IMR-90 (cell line): ENCODE measurements at regions not wholly inside any gene's neighbourhood (a gene's known extent, or its start where the extent isn't known, plus 50 kb on each side); places are given as distances from the start of the nearest gene placed in this dataset.

Experiments used
- ATAC-seq: fragments of 200-7000 bp; cut with Tn5 transposase; 2 replicates; pipeline ENCODE4 v1.9.1; 2020; ENCODE audit warnings: low read depth, mild to moderate bottlenecking, moderate library complexity
- BruUV-seq: library from RNA; stranded (reverse); fragments of 400-500 nt; replicated peaks from 2 replicates; lab custom pipeline; 2021; lab: Mats Ljungman, UMichigan
- CTCF ChIA-PET: fragments of 300-600 bp; formaldehyde crosslinking; extraction: SDS; loops from one replicate; lab custom pipeline; 2021; ENCODE audit warnings: antibody characterized with exemption; lab: Yijun Ruan, JAX
- POLR2A ChIA-PET: fragments of 300-600 bp; sonication (Branson Sonifier 250); formaldehyde crosslinking; loops from one replicate; lab custom pipeline; 2022; ENCODE audit warnings: antibody characterized with exemption; ENCODE audit not compliant: unreplicated experiment; lab: Charles Lee
- DNase-seq: peaks from one replicate; pipeline ENCODE4 v3.0.0; 2013
- H2AFZ ChIP-seq: replicated peaks from 2 replicates; pipeline ENCODE3; 2013; ENCODE audit warnings: low read length, mild to moderate bottlenecking; ENCODE audit not compliant: poor library complexity
- H2AK5ac ChIP-seq: 2 replicates; pipeline ENCODE4 v1.6.1; 2013; ENCODE audit warnings: low read depth, low read length, inconsistent platforms
- H2AK9ac ChIP-seq: replicated peaks from 2 replicates; pipeline ENCODE3; 2013; ENCODE audit warnings: mild to moderate bottlenecking, low read depth, low read length, moderate library complexity; ENCODE audit not compliant: poor library complexity
- H2BK120ac ChIP-seq: 2 replicates; pipeline ENCODE4 v1.6.1; 2013; ENCODE audit warnings: low read depth, low read length, inconsistent platforms
- H2BK15ac ChIP-seq: 3 replicates; pipeline ENCODE4 v1.6.1; 2013; ENCODE audit warnings: low read depth, low read length, inconsistent platforms
- H2BK20ac ChIP-seq: 2 replicates; pipeline ENCODE4 v1.6.1; 2013; ENCODE audit warnings: low read depth, mild to moderate bottlenecking, inconsistent platforms, low read length, moderate library complexity
- H2BK5ac ChIP-seq: 2 replicates; pipeline ENCODE4 v1.6.1; 2013; ENCODE audit warnings: mild to moderate bottlenecking, low read depth, low read length, inconsistent platforms; ENCODE audit not compliant: poor library complexity, severe bottlenecking
- H3K14ac ChIP-seq: replicated peaks from 2 replicates; pipeline ENCODE4 v1.6.1; 2013; ENCODE audit warnings: low read depth, low read length, inconsistent platforms
- H3K18ac ChIP-seq: 2 replicates; pipeline ENCODE4 v1.6.1; 2013; ENCODE audit warnings: low read depth, low read length, control low read depth
- H3K23ac ChIP-seq: 2 replicates; pipeline ENCODE4 v1.6.1; 2013; ENCODE audit warnings: low read depth, low read length, inconsistent platforms
- H3K27ac ChIP-seq: 2 replicates; pipeline ENCODE4 v1.5.1; 2013; ENCODE audit warnings: mild to moderate bottlenecking, control low read depth, low read length; ENCODE audit not compliant: insufficient read depth
- H3K27me3 ChIP-seq: 2 replicates; pipeline ENCODE4 v1.6.1; 2013; ENCODE audit warnings: low read length; ENCODE audit not compliant: control insufficient read depth, insufficient read depth
- H3K36me3 ChIP-seq: 2 replicates; pipeline ENCODE4 v1.6.1; 2013; ENCODE audit warnings: low read length, mixed read lengths; ENCODE audit not compliant: control insufficient read depth, insufficient read depth
- H3K4ac ChIP-seq: 2 replicates; pipeline ENCODE4 v1.6.1; 2013; ENCODE audit warnings: low read depth, low read length, inconsistent platforms
- H3K4me1 ChIP-seq: 2 replicates; pipeline ENCODE4 v1.6.1; 2013; ENCODE audit warnings: low read length, mixed read lengths; ENCODE audit not compliant: control insufficient read depth, insufficient read depth
- H3K4me2 ChIP-seq: 2 replicates; pipeline ENCODE4 v1.6.1; 2013; ENCODE audit warnings: low read depth, mild to moderate bottlenecking, control low read depth, low read length, moderate library complexity
- H3K4me3 ChIP-seq: 2 replicates; pipeline ENCODE4 v1.5.1; 2013; ENCODE audit warnings: low read depth, mild to moderate bottlenecking, control low read depth, low read length, moderate library complexity; ENCODE audit not compliant: insufficient read depth
- H3K56ac ChIP-seq: 2 replicates; pipeline ENCODE4 v1.6.1; 2013; ENCODE audit warnings: low read length, inconsistent platforms; ENCODE audit not compliant: insufficient read depth; ENCODE audit errors: extremely low read depth
- H3K79me1 ChIP-seq, 2 experiments: 2 replicates each; pipeline ENCODE4 v1.6.1; 2013; ENCODE audit warnings: low read length in 2 of 2, inconsistent platforms in 1 of 2, low read depth in 1 of 2
- H3K9ac ChIP-seq: 2 replicates; pipeline ENCODE4 v1.6.1; 2013; ENCODE audit warnings: low read depth, low read length, control low read depth
- H3K9me1 ChIP-seq: 2 replicates; pipeline ENCODE4 v1.6.1; 2013; ENCODE audit warnings: low read length, inconsistent platforms; ENCODE audit not compliant: insufficient read depth
- H3K9me3 ChIP-seq: 2 replicates; pipeline ENCODE4 v1.6.1; 2013; ENCODE audit warnings: low read length; ENCODE audit not compliant: control insufficient read depth, insufficient read depth
- H4K20me1 ChIP-seq: 2 replicates; pipeline ENCODE4 v1.6.1; 2013; ENCODE audit warnings: low read length, inconsistent platforms; ENCODE audit not compliant: insufficient read depth
- H4K5ac ChIP-seq: 2 replicates; pipeline ENCODE4 v1.6.1; 2013; ENCODE audit warnings: mild to moderate bottlenecking, low read depth, low read length, control low read depth
- H4K8ac ChIP-seq, 2 experiments: 2 replicates each; pipeline ENCODE4 v1.6.1; 2013; ENCODE audit warnings: low read depth in 2 of 2, low read length in 2 of 2, control low read depth in 1 of 2, inconsistent platforms in 1 of 2
- H4K91ac ChIP-seq: 2 replicates; pipeline ENCODE4 v1.6.1; 2013; ENCODE audit warnings: low read depth, low read length, inconsistent platforms; ENCODE audit not compliant: insufficient read depth
- CHD1 ChIP-seq: IDR thresholded peaks from 2 replicates; pipeline ENCODE4 v1.6.1; 2012; ENCODE audit warnings: low read depth, low read length, improper control_type of control experiment
- SMC3 ChIP-seq: fragments of 150-350 bp; IDR thresholded peaks from 2 replicates; pipeline ENCODE4 v1.6.1; 2016; ENCODE audit warnings: low read depth, mild to moderate bottlenecking, antibody characterized with exemption, low read length, moderate library complexity
- WGBS, 2 experiments: methylation state at CpG; one replicate each; pipeline versions ENCODE4 v1.1.5 to v1.1.7; 2013; ENCODE audit warnings: missing lambda C conversion rate in 2 of 2; ENCODE audit not compliant: insufficient read length in 1 of 2; ENCODE audit errors: extremely low coverage in 2 of 2; 5-methylcytosine and 5-hydroxymethylcytosine counted together
- dilution Hi-C: fragments of 300-500 bp; cut with HindIII; formaldehyde crosslinking; loops from one replicate; pipeline ENCODE4 v1.14.3; 2018; ENCODE audit warnings: low sequenced_read_pairs; ENCODE audit not compliant: unreplicated experiment
- in situ Hi-C: fragments of 300-500 bp; cut with MboI; formaldehyde crosslinking; loops from 3 replicates; pipeline ENCODE4 v1.14.3; 2019; ENCODE audit warnings: low sequenced_read_pairs, inconsistent platforms, mixed read lengths
- intact Hi-C: fragments of 100-400 bp; cut with micrococcal nuclease; formaldehyde crosslinking; loops from 2 replicates; pipeline ENCODE4 v1.10.0; 2022

DNA sequence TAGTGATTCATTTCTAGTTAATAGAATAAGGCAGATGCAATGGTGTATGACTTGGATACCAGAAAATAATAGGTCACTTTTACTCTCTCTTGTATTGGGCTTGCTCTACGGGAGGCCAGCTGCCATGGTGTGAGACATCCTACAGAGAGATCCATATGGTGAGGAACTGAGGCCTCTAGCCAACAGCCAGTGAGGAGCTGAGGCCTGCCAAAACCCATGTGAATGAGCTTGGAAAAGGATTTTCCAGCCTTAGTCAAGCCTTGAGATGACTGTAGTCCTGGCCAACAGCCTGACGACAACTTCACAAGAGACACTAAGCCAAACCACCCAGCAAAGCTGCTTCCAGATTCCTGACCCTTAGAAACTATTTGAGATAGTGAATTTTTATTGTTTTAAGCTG lies 1300.2 kb downstream of the RAPGEF2 start:
- no peak overlapping the region for H2AK9ac ChIP-seq
- no peaks in the 10 kb centered on the region for H3K27me3 ChIP-seq
- no peak for ATAC-seq
- no peaks in the 10 kb centered on the region for H3K4me1 ChIP-seq
- in situ Hi-C loops (no loop called here), intact Hi-C loops (no loop called here), dilution Hi-C loops (no loop called here)
- no peak overlapping the region for H4K5ac ChIP-seq
- no peak overlapping the region for H3K23ac ChIP-seq
- DNase-seq: no peak
- no peak overlapping the region for H3K56ac ChIP-seq
- H3K36me3 ChIP-seq: no peaks in the 10 kb centered on the region
- no peak overlapping the region for H2BK120ac ChIP-seq
- no peak overlapping the region for H2BK15ac ChIP-seq
- ChIA-PET POLR2A (no interaction called here), CTCF (no interaction called here)
- WGBS, 2 experiments: no CpG with 5 or more reads among the region's 2 CpGs
- no peak overlapping the region for H2AK5ac ChIP-seq
- no peak overlapping the region for H2BK5ac ChIP-seq
- H3K4ac ChIP-seq: no peak overlapping the region
- no TSS peak for BruUV-seq
- no peaks in the 10 kb centered on the region for H3K79me1 ChIP-seq
- no peak overlapping the region for H4K8ac ChIP-seq
- H3K9me1 ChIP-seq: no peaks in the 10 kb centered on the region
- peaks cover 9% of the 10 kb centered on the region for H3K9me3 ChIP-seq
- no peak overlapping the region for H3K27ac ChIP-seq
- no peak overlapping the region for H3K4me3 ChIP-seq
- H3K9ac ChIP-seq: no peak overlapping the region
- no peaks in the 10 kb centered on the region for H4K20me1 ChIP-seq
- H2BK20ac ChIP-seq: no peak overlapping the region
- no peak overlapping the region for H4K91ac ChIP-seq
- H2AFZ ChIP-seq: no peak overlapping the region
- no peak overlapping the region for H3K4me2 ChIP-seq
- H3K18ac ChIP-seq: no peak overlapping the region
- H3K14ac ChIP-seq: no peak overlapping the region
- no peak for TF ChIP-seq SMC3
- no peak for TF ChIP-seq CHD1
